ENCODE measurements at regions not wholly inside any gene's neighbourhood (a gene's known extent, or its start where the extent isn't known, plus 50 kb on each side); places are given as distances from the start of the nearest gene placed in this dataset.

GRCh38 chr11:26805001-26805400 is 83.1 kb upstream of the SLC5A12 start (continued):
- TF ChIP-seq YEATS4 (CRISPR knock-in tag; IDR thresholded peaks at IDR 0.05; ENCODE audit: borderline replicate concordance) = no peak
- no peak for TF ChIP-seq ZNF224 (CRISPR knock-in tag; IDR thresholded peaks at IDR 0.05)
- TF ChIP-seq AGO1 (IDR thresholded peaks at IDR 0.05; ENCODE audit: low read depth, low read length, poor library complexity, severe bottlenecking) = no peak
- no peak for TF ChIP-seq ZNF24 (IDR thresholded peaks at IDR 0.05)
- no peak for TF ChIP-seq ZNF816 (CRISPR knock-in tag; IDR thresholded peaks at IDR 0.05; ENCODE audit: borderline replicate concordance)
- TF ChIP-seq NFKBIZ (CRISPR knock-in tag; IDR thresholded peaks at IDR 0.05) = no peak
- no peak for TF ChIP-seq SATB2 (CRISPR knock-in tag; IDR thresholded peaks at IDR 0.05)
- TF ChIP-seq ZNF230 (CRISPR knock-in tag; IDR thresholded peaks at IDR 0.05) = no peak
- no peak for TF ChIP-seq KDM4B (CRISPR knock-in tag; IDR thresholded peaks at IDR 0.05)
- no peak for TF ChIP-seq MEF2D (CRISPR knock-in tag; IDR thresholded peaks at IDR 0.05)

DNA sequence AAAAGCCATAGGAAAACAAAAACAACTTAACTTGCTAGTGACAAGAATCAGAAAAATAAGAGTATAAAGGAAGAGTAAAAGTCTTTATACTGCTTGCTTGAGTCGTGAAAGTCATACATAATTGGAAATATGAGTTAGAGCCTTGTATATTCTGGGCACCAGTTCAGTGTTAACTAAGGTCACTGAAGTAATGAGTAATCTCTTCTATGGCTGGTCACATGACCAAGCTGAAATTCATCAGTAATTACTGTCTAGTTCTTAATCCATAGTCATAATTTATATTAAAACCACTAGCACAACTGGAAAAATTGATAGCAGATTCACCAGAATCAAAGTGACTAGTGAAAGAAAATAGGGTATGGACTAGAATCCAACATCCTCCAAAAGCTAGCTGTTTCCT is 84.4 kb upstream of the SLC5A12 start:
- no peaks in the 10 kb centered on the region for H4K20me1 ChIP-seq (ENCODE audit: insufficient read depth, low read length)
- no peak for FAIRE-seq
- H3K9me3 ChIP-seq (ENCODE audit: low read length) = no peaks in the 10 kb centered on the region
- H2AFZ ChIP-seq (ENCODE audit: low read length) = no peak overlapping the region
- H3K4me1 ChIP-seq (ENCODE audit: insufficient read depth, low read length) = no peaks in the 10 kb centered on the region
- no peak for ATAC-seq
- WGBS (ENCODE audit: low lambda C conversion rate) = 0% methylated on average over 1 of the region's 1 CpG
- no peaks in the 10 kb centered on the region for H3K27me3 ChIP-seq (ENCODE audit: control insufficient read depth in 1 of 2, insufficient read depth in 2 of 2, low read length in 2 of 2)
- no peak for DNase-seq (ENCODE audit: low spot score)
- ChIA-PET CTCF (ENCODE audit: low intra/inter-chr PET ratio, low total read pairs) (no interaction called here), POLR2A (no interaction called here)
- H3K79me2 ChIP-seq (ENCODE audit: insufficient read depth, low read length) = no peaks in the 10 kb centered on the region
- in situ Hi-C loops (cut with HindIII; ENCODE audit: extremely low pct_ligation_motif_present, low pct_unique_long_range_greater_than_20kb) = no loop called here
- no peak overlapping the region for H3K4me3 ChIP-seq (replicated peaks in 1 of 3; ENCODE audit: insufficient read depth in 1 of 3, low read depth in 2 of 3, low read length in 3 of 3)
- no peak overlapping the region for H3K27ac ChIP-seq (ENCODE audit: extremely low read length, insufficient read depth, low read length)
- no TSS peak for BruUV-seq (replicated peaks)
- H3K4me2 ChIP-seq (ENCODE audit: low read depth, low read length) = no peak overlapping the region
- no peak overlapping the region for H3K9ac ChIP-seq (ENCODE audit: insufficient read depth, low read depth, low read length)
- intact Hi-C loops (cut with micrococcal nuclease; ENCODE audit: unreplicated experiment) = no loop called here
- no peaks in the 10 kb centered on the region for H3K36me3 ChIP-seq (replicated peaks in 1 of 2; ENCODE audit: control insufficient read depth in 1 of 2, insufficient read depth in 2 of 2, low read length in 2 of 2)
- TF ChIP-seq HOXA7 (CRISPR knock-in tag; IDR thresholded peaks at IDR 0.05) = no peak
- no peak for TF ChIP-seq ZBTB34 (CRISPR knock-in tag; IDR thresholded peaks at IDR 0.05)
- TF ChIP-seq AHR (CRISPR knock-in tag; IDR thresholded peaks at IDR 0.05) = no peak
- no peak for TF ChIP-seq ZNF281 (CRISPR knock-in tag; IDR thresholded peaks at IDR 0.05; ENCODE audit: borderline replicate concordance)
- no peak for TF ChIP-seq HES4 (CRISPR knock-in tag; IDR thresholded peaks at IDR 0.05; ENCODE audit: borderline replicate concordance)
- TF ChIP-seq ELF3 (CRISPR knock-in tag; IDR thresholded peaks at IDR 0.05) = no peak
- TF ChIP-seq GTF2F1 (IDR thresholded peaks at IDR 0.05; ENCODE audit: low read length) = no peak

Data from HepG2 (cell line).